ENCODE measurements at regions not wholly inside any gene's neighbourhood (a gene's known extent, or its start where the extent isn't known, plus 50 kb on each side); places are given as distances from the start of the nearest gene placed in this dataset.
"Not testable (repeated sequence)": the region's sequence is repeated elsewhere in the genome, so short reads cannot be mapped to it uniquely, and the experiment has no call there.

DNA sequence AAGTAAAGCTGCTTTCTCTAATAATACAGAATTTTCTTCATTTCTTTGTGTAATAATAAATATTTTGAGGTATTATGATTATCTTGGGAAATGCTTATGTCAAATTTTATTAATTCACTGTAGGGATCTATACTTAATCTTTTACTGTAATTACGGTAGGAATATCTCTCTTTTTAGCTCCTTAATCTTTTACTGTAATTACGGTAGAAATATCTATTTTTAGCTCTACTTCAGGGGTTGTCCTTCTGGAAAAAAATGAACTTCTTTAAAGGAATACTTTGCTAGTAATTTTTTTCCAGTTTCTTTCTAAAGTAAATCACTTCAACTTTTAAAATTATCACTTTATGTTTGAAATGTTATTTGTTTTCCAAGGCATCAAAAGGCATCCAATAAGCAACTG lies 2229.4 kb upstream of the AGA start:
- intact Hi-C loops (cut with DNase I; ENCODE audit: low total_unique reads), result no loop called here

DNA sequence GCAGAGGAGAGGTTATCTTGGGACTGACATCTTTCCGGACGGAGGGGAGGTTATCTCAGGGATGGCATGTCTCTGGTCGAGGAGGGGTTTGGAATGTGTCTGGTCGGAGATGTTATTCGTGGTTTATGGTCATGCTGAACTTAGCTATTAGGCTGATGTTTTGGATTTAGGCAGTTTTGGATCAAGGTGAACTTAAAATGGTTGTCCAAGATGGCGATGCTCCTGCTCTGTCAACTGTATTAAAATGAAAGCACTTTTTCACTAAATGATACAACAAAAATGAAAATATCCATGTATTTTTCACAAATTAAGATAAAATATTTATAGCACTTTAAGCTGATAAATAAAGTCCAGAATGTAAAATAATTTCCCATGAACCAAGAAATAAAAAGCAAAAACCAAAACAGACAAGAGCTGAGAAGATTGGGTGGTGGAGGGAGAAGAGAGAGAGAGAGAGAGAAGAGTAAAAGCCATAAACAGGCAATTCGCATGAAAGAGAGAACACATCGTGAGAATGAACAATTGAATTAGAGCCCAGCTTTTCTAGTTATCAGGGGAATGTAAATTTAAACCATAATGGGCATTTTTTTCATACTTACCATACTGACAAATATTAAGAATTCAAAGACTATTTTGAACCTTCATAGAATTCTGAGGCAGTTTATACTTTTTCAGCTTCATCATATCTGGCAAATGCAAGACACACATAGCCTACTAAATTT lies 2236.0 kb upstream of the AGA start:
- Histone ChIP-seq H3K36me3 (no peaks in the 10 kb centered on the region), H3K4me3 (no peak overlapping the region), H3K4me1 (no peaks in the 10 kb centered on the region), H3K27me3 (no peaks in the 10 kb centered on the region), H3K27ac (no peak overlapping the region), H3K9me3 (no peaks in the 10 kb centered on the region)
- ATAC-seq (no peak), DNase-seq (no peak)
- in situ Hi-C loops (cut with MboI; ENCODE audit: low sequenced_read_pairs in 4 of 4), result no loop called here
- no peak for TF ChIP-seq POLR2A (IDR thresholded peaks at IDR 0.05)
- TF ChIP-seq, protein P1, sequence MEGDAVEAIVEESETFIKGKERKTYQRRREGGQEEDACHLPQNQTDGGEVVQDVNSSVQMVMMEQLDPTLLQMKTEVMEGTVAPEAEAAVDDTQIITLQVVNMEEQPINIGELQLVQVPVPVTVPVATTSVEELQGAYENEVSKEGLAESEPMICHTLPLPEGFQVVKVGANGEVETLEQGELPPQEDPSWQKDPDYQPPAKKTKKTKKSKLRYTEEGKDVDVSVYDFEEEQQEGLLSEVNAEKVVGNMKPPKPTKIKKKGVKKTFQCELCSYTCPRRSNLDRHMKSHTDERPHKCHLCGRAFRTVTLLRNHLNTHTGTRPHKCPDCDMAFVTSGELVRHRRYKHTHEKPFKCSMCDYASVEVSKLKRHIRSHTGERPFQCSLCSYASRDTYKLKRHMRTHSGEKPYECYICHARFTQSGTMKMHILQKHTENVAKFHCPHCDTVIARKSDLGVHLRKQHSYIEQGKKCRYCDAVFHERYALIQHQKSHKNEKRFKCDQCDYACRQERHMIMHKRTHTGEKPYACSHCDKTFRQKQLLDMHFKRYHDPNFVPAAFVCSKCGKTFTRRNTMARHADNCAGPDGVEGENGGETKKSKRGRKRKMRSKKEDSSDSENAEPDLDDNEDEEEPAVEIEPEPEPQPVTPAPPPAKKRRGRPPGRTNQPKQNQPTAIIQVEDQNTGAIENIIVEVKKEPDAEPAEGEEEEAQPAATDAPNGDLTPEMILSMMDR (IDR thresholded peaks at IDR 0.05 in 4 of 5, conservative IDR thresholded peaks at IDR 0.05 in 1 of 5), result no peak
- intact Hi-C loops (cut with DNase I; ENCODE audit: low total_unique reads), result no loop called here

More for the DNA sequence above, 2229.4 kb upstream of the AGA start:
- ATAC-seq (no peak), DNase-seq (no peak)
- no peaks in the 10 kb centered on the region for H3K27me3 ChIP-seq
- H3K4me1 ChIP-seq, result no peaks in the 10 kb centered on the region
- no peak for TF ChIP-seq POLR2A (IDR thresholded peaks at IDR 0.05)
- TF ChIP-seq, protein P1 (IDR thresholded peaks at IDR 0.05 in 4 of 5, conservative IDR thresholded peaks at IDR 0.05 in 1 of 5), result no peak
- H3K27ac ChIP-seq, result no peak overlapping the region
- H3K9me3 ChIP-seq, result no peaks in the 10 kb centered on the region
- H3K4me3 ChIP-seq, result no peak overlapping the region
- in situ Hi-C loops (cut with MboI; ENCODE audit: low sequenced_read_pairs in 4 of 4), result no loop called here
- no peaks in the 10 kb centered on the region for H3K36me3 ChIP-seq

DNA sequence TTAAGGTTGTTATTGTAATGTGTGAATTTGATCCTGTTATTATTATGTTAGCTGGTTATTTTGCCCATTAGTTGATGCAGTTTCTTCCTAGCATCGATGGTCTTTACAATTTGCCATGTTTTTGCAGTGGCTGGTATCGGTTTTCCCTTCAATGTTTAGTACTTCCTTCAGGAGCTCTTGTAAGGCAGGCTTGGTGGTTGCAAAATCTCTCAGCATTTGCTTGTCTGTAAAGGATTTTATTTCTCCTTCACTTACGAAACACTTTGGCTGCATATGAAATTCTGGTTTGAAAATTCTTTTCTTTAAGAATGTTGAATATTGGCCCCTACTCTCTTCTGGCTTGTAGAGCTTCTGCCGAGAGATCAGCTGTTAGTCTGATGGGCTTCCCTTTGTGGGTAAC lies 2241.4 kb upstream of the AGA start:
- H3K4me1 ChIP-seq; H3K27ac ChIP-seq; H3K36me3 ChIP-seq; H3K4me3 ChIP-seq; DNase-seq; in situ Hi-C loops (cut with MboI; ENCODE audit: low sequenced_read_pairs in 4 of 4); H3K9me3 ChIP-seq; H3K27me3 ChIP-seq; ATAC-seq; intact Hi-C loops (cut with DNase I; ENCODE audit: low total_unique reads): not testable (repeated sequence)

DNA sequence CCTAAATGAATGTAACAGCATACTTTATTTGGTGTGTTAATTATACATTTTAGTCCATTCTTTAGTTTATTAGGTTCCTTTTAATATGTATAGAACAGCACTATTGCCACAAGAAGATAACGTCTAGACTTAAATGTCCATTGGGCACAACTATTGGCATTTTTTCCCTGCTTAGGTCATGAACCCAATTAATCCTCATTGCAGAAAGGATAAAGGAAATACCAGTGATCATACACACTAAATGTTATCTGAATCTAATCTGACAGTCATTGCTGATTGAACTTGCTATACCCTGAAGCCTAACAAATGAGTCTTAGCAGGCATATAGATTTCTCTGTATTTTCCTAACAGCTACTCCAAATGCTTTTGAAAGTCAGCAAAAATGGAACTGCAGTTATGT lies 2250.0 kb upstream of the AGA start:
- in situ Hi-C loops (cut with MboI; ENCODE audit: low sequenced_read_pairs in 4 of 4) (no loop called here), intact Hi-C loops (cut with DNase I; ENCODE audit: low total_unique reads) (no loop called here)
- TF ChIP-seq, protein P1 (IDR thresholded peaks at IDR 0.05 in 4 of 5, conservative IDR thresholded peaks at IDR 0.05 in 1 of 5), result no peak
- no peak for TF ChIP-seq POLR2A (IDR thresholded peaks at IDR 0.05)
- no peaks in the 10 kb centered on the region for H3K4me1 ChIP-seq
- no peaks in the 10 kb centered on the region for H3K27me3 ChIP-seq
- no peak overlapping the region for H3K4me3 ChIP-seq
- no peak for ATAC-seq
- H3K9me3 ChIP-seq, result no peaks in the 10 kb centered on the region
- H3K36me3 ChIP-seq, result no peaks in the 10 kb centered on the region
- DNase-seq, result no peak
- no peak overlapping the region for H3K27ac ChIP-seq

DNA sequence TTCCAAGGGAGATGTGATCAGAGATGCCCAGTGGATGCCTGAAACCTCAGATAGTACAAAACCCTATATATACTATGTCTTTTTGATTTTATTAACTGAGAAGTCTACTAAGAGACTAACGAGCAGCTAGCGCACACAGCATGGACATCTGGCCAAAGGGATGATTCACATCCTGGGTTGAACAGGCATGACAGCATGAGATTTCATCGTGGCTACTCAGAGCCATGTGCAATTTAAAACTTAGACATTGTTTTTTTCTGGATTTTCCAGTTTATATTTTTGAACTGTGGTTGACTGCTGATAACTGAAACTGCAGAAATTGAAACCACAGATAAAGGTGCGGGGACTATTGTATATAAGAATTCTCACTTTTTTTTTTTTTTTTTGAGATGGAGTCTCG lies 2252.9 kb upstream of the AGA start:
- intact Hi-C loops (cut with DNase I; ENCODE audit: low total_unique reads), result no loop called here
- ATAC-seq, result no peak
- no peak overlapping the region for H3K27ac ChIP-seq
- no peak overlapping the region for H3K4me3 ChIP-seq
- H3K4me1 ChIP-seq, result no peaks in the 10 kb centered on the region
- no peak for DNase-seq
- TF ChIP-seq, protein P1 (IDR thresholded peaks at IDR 0.05 in 4 of 5, conservative IDR thresholded peaks at IDR 0.05 in 1 of 5), result no peak
- TF ChIP-seq POLR2A (IDR thresholded peaks at IDR 0.05), result no peak
- in situ Hi-C loops (cut with MboI; ENCODE audit: low sequenced_read_pairs in 4 of 4), result no loop called here
- H3K27me3 ChIP-seq, result no peaks in the 10 kb centered on the region
- H3K9me3 ChIP-seq, result no peaks in the 10 kb centered on the region
- H3K36me3 ChIP-seq, result no peaks in the 10 kb centered on the region

Data from gastrocnemius medialis (tissue), 4 donors.